DOHH2 (cell line): ENCODE measurements at regions not wholly inside any gene's neighbourhood (a gene's known extent, or its start where the extent isn't known, plus 50 kb on each side); places are given as distances from the start of the nearest gene placed in this dataset.
"Not testable (repeated sequence)": the region's sequence is repeated elsewhere in the genome, so short reads cannot be mapped to it uniquely, and the experiment has no call there.

Source experiments
- H3F3A ChIP-seq: fragments of 200-600 bp; sonication (generic), shearing (Covaris generic); 2 replicates; pipeline ENCODE4 v1.6.0; 2016; ENCODE audit warnings: antibody characterized with exemption, mild to moderate bottlenecking; ENCODE audit not compliant: control insufficient read depth, insufficient read depth
- H3K27ac ChIP-seq: fragments of 200-600 bp; sonication (generic); 2 replicates; pipeline ENCODE4 v1.5.1; 2014; ENCODE audit warnings: low read depth, mild to moderate bottlenecking, low read length, moderate library complexity
- H3K27me3 ChIP-seq: fragments of 200-600 bp; sonication (generic); 2 replicates; pipeline ENCODE4 v1.6.1; 2014; ENCODE audit warnings: mild to moderate bottlenecking, low read length, mixed read lengths; ENCODE audit not compliant: control insufficient read depth
- H3K36me3 ChIP-seq: fragments of 200-600 bp; sonication (generic); 2 replicates; pipeline ENCODE4 v1.6.1; 2014; ENCODE audit warnings: mild to moderate bottlenecking, low read length, moderate library complexity, mixed read lengths; ENCODE audit not compliant: control insufficient read depth
- H3K4me1 ChIP-seq: fragments of 200-600 bp; sonication (generic); 2 replicates; pipeline ENCODE4 v1.6.1; 2014; ENCODE audit warnings: mild to moderate bottlenecking, low read length, mixed read lengths; ENCODE audit not compliant: control insufficient read depth
- H3K4me2 ChIP-seq: fragments of 200-600 bp; sonication (generic); 2 replicates; pipeline ENCODE4 v1.6.0; 2014; ENCODE audit warnings: mild to moderate bottlenecking, low read length, moderate library complexity
- H3K4me3 ChIP-seq: fragments of 200-600 bp; sonication (generic); 2 replicates; pipeline ENCODE4 v1.5.1; 2014; ENCODE audit warnings: mild to moderate bottlenecking, low read length, mixed read lengths
- H3K79me2 ChIP-seq: fragments of 200-600 bp; sonication (generic); 2 replicates; pipeline ENCODE4 v1.6.1; 2014; ENCODE audit warnings: mild to moderate bottlenecking, low read length, mixed read lengths; ENCODE audit not compliant: control insufficient read depth
- H3K9me2 ChIP-seq: fragments of 200-600 bp; sonication (generic); replicated peaks from 2 replicates; pipeline ENCODE4 v1.6.1; 2014; ENCODE audit warnings: mild to moderate bottlenecking, low read length, mixed read lengths; ENCODE audit not compliant: control insufficient read depth
- H3K9me3 ChIP-seq: fragments of 200-600 bp; sonication (generic); 2 replicates; pipeline ENCODE4 v1.6.1; 2014; ENCODE audit warnings: antibody characterized with exemption, low read length, mixed read lengths; ENCODE audit not compliant: control insufficient read depth, insufficient read depth
- H4K20me1 ChIP-seq: fragments of 200-600 bp; sonication (generic); 2 replicates; pipeline ENCODE4 v1.6.0; 2014; ENCODE audit warnings: low read depth, mild to moderate bottlenecking, antibody characterized with exemption, low read length, moderate library complexity; ENCODE audit not compliant: control insufficient read depth, insufficient read depth
- EZH2phosphoT487 ChIP-seq: fragments of 200-600 bp; sonication (generic); IDR thresholded peaks from 2 replicates; pipeline ENCODE4 v1.6.1; 2017; ENCODE audit warnings: borderline replicate concordance, mild to moderate bottlenecking, antibody characterized with exemption, low read length, moderate library complexity, mixed read lengths
- TF ChIP-seq, protein P1 (sequence below): fragments of 200-600 bp; sonication (generic); IDR thresholded peaks from one replicate; pipeline ENCODE4 v1.5.1; 2014; ENCODE audit warnings: antibody characterized with exemption, mild to moderate bottlenecking, low read depth, low read length; ENCODE audit not compliant: poor library complexity, severe bottlenecking

DNA sequence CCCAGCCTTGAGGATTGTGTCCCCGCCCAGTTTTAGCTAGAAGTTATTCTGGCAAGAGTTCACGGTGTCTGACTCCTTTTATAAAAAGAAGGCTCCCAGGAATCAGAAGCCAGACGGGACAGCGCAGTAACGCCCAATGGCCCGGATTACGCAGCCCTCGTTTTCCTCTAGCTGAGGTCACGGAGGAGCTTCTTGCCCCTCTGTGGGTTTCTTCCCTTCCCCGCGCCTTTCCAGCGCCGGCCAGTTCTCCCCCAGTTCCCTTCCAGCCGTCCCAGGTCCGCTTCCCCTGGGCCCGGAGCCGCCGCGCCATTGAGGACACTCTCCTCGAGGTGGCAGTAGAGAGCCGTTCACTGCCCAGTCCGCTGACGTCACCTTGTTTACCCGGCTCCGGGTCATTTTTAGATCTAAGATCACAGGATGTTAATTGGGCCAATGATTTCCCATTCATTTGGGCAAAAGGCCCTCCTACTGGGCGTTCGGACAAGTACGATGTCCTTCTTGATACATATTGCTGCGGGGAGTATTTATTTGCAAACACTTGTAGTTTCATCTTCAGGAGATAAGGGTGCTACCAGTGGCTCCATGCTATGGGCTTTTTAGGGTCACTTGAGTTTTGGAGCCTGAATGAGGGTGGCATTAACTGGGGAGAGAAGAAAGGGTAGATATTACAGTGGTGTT, 81.5 kb upstream of the PPM1B start:
- H3K4me3 ChIP-seq = peak overlapping the region; percentile 65

DNA sequence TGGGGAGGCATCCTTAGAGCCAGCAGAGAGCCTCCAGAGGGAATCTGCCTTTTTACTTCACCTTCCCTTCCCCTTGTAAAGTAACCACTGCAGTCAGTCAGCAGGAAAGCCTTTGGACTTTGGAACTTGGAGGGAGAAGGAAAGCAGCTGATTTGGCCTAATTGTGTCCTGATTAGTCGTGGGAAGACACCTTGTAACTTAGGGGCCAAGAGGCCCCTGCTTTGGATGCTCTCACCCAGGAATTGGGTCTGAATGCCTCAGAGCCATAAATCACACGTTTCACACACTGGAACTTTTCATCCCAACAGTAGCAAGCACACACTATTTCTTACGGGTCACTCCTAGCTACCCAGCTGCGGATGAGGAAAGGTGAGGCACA, 81.0 kb upstream of the PPM1B start:
- H3K9me3 ChIP-seq = no peaks in the 10 kb centered on the region
- peak overlapping the region; percentile 62 for H3K4me2 ChIP-seq
- H3K79me2 ChIP-seq = no peaks in the 10 kb centered on the region
- H4K20me1 ChIP-seq = no peaks in the 10 kb centered on the region
- H3K27ac ChIP-seq = no peak overlapping the region
- no peaks in the 10 kb centered on the region for H3K9me2 ChIP-seq
- no peaks in the 10 kb centered on the region for H3K36me3 ChIP-seq
- no peaks in the 10 kb centered on the region; the same call in 1 of the 2 replicates for H3F3A ChIP-seq
- peak overlapping the region; percentile 65 for H3K4me3 ChIP-seq
- TF ChIP-seq, protein P1, sequence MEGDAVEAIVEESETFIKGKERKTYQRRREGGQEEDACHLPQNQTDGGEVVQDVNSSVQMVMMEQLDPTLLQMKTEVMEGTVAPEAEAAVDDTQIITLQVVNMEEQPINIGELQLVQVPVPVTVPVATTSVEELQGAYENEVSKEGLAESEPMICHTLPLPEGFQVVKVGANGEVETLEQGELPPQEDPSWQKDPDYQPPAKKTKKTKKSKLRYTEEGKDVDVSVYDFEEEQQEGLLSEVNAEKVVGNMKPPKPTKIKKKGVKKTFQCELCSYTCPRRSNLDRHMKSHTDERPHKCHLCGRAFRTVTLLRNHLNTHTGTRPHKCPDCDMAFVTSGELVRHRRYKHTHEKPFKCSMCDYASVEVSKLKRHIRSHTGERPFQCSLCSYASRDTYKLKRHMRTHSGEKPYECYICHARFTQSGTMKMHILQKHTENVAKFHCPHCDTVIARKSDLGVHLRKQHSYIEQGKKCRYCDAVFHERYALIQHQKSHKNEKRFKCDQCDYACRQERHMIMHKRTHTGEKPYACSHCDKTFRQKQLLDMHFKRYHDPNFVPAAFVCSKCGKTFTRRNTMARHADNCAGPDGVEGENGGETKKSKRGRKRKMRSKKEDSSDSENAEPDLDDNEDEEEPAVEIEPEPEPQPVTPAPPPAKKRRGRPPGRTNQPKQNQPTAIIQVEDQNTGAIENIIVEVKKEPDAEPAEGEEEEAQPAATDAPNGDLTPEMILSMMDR = no peak
- TF ChIP-seq EZH2phosphoT487 = no peak
- peaks cover 51% of the 10 kb centered on the region for H3K4me1 ChIP-seq
- no peaks in the 10 kb centered on the region for H3K27me3 ChIP-seq

More for the DNA sequence above, 81.5 kb upstream of the PPM1B start:
- peaks cover 51% of the 10 kb centered on the region for H3K4me1 ChIP-seq
- H3K79me2 ChIP-seq = no peaks in the 10 kb centered on the region
- no peaks in the 10 kb centered on the region for H3K9me3 ChIP-seq
- no peaks in the 10 kb centered on the region; the same call in 1 of the 2 replicates for H3F3A ChIP-seq
- no peaks in the 10 kb centered on the region for H3K36me3 ChIP-seq
- peak overlapping the region; percentile 62 for H3K4me2 ChIP-seq
- TF ChIP-seq EZH2phosphoT487 = no peak
- TF ChIP-seq, protein P1 = peak; percentile 91
- no peaks in the 10 kb centered on the region for H3K27me3 ChIP-seq
- H3K9me2 ChIP-seq = no peaks in the 10 kb centered on the region
- H4K20me1 ChIP-seq = no peaks in the 10 kb centered on the region
- H3K27ac ChIP-seq = no peak overlapping the region

DNA sequence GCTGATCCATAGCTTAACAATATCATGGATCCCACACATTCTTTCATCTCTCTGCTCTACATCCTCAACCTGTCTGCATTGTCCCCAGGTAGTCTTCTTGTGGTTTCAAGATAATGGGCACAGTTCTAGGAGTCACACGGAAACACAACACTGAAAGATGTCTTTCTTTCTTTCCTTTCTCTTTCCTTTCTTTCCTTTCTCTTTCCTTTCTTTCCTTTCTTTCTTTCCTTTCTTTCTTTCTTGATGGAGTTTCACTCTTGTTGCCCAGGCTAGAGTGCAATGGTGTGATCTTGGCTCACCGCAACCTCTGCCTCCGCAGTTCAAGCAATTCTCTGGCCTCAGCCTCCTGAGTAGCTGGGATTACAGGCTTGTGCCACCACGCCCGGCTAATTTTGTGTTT, 76.2 kb upstream of the PPM1B start:
- peaks cover 44% of the 10 kb centered on the region for H3K4me1 ChIP-seq
- H3K79me2 ChIP-seq, H3K9me3 ChIP-seq, H3K4me2 ChIP-seq, H3K27ac ChIP-seq, H3K27me3 ChIP-seq, H3K9me2 ChIP-seq, H3K4me3 ChIP-seq, H3F3A ChIP-seq, H3K36me3 ChIP-seq, H4K20me1 ChIP-seq: not testable (repeated sequence)

DNA sequence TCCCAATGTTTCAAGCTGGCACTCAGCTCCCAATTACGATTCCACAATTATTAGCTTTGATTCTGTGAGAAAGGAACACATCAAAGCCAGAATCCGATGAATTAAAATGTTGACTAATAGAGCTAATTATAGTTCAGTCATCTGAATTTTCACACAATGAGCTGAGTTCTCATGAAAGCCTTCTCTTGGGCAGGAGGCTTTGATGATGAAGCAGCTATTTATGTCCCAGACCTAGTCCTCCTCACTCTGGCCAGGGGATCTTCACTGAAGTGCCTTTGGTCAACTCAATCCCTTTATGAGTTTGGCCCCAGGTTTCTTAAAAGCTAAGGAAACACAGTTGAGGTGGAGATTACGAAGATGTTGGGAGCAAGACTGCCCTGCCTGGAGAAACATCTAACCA, 74.7 kb upstream of the PPM1B start:
- peaks cover 41% of the 10 kb centered on the region for H3K4me1 ChIP-seq
- no peaks in the 10 kb centered on the region for H3K36me3 ChIP-seq
- H3K9me3 ChIP-seq = peaks cover 6% of the 10 kb centered on the region; the same call in 1 of the 2 replicates
- H3F3A ChIP-seq = no peaks in the 10 kb centered on the region; the same call in 1 of the 2 replicates
- no peaks in the 10 kb centered on the region for H3K9me2 ChIP-seq
- TF ChIP-seq, protein P1 = no peak
- no peak for TF ChIP-seq EZH2phosphoT487
- no peak overlapping the region for H3K4me2 ChIP-seq
- no peaks in the 10 kb centered on the region for H4K20me1 ChIP-seq
- H3K4me3 ChIP-seq = no peak overlapping the region
- H3K79me2 ChIP-seq = no peaks in the 10 kb centered on the region
- H3K27me3 ChIP-seq = no peaks in the 10 kb centered on the region
- H3K27ac ChIP-seq = no peak overlapping the region
